HFF-Myc (cell line): ENCODE measurements at regions not wholly inside any gene's neighbourhood (a gene's known extent, or its start where the extent isn't known, plus 50 kb on each side); places are given as distances from the start of the nearest gene placed in this dataset.
A peak's percentile ranks its signal among the peaks of the same experiment; 100 is the strongest.
"Not testable (repeated sequence)": the region's sequence is repeated elsewhere in the genome, so short reads cannot be mapped to it uniquely, and the experiment has no call there.

Source experiments
- DNase-seq: peaks from one replicate; pipeline ENCODE4 v3.0.0-alpha.2; 2011; ENCODE audit warnings: low read depth; ENCODE audit errors: extremely low read depth
- H3K4me3 ChIP-seq: replicated peaks from 2 replicates; pipeline ENCODE4 v1.5.1; 2011; ENCODE audit warnings: low read depth, mild to moderate bottlenecking, control low read depth, low read length
- TF ChIP-seq, protein P1 (sequence below): IDR thresholded peaks from 2 replicates; pipeline ENCODE4 v1.5.1; 2012; ENCODE audit warnings: mild to moderate bottlenecking, low read depth, low read length, control low read depth; ENCODE audit errors: missing control alignments

DNA sequence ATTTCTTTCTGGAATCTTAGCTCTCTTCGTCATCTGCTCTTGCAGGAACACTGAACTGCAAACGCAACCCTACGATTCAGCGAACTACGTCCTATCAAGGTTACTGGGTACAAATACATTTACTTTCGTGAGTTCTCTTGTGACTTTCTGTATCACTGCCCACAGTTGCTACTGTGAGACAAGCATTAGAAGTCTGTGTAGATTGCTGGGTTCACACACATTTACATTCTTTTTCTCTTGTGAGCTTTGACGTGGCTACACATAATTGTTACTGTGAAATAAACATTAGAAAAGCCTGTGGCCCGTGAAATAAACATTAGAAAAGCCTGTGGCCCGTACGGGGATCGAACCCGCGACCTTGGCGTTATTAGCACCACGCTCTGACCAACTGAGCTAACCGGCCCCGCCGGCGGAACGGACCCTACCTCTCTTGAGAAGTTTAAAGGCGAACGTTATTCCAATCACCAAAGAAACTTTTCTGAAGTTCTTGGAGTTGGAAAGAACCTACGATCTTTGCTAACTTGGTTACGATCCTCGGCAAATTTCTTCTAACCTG, 61.2 kb upstream of the ZNF322 start:
- not testable (repeated sequence) for DNase-seq

DNA sequence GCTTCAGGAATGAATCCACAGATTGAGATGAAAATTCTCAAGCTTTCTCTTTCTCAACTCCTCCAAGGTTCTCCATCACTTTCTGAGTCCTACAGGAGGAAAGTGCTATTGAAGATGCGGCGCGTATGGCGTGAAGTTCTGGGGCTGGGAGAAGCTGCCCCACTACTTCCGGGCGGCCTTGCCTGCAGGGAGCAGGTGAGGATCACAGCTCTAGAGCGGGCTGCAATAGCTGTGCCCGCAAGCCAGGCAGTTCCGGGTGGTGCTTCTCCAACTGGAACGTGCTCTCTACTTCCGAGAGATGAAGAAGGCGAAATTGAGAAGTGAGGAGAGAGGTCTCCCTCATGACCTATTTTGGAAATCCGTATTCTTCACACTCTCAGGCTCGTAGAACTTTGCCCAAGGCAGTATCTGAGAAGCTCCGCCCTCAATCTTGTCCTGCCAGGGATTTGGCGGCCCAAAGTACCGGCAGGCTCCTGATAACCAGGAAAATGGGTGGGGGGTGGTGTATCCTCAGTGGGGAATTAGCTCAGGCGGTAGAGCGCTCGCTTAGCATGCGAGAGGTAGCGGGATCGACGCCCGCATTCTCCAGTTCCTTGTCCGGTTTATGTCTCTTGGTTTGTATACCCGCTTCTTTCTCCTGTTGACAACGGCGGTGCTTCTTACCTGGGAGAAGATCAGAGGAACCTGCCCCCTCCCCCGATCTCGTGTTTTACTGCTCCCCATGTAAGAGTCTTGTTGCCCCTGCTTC, 70.6 kb upstream of the ZNF322 start:
- DNase-seq, H3K4me3 ChIP-seq: not testable (repeated sequence)

More for the DNA sequence above, 61.2 kb upstream of the ZNF322 start:
- not testable (repeated sequence) for H3K4me3 ChIP-seq

DNA sequence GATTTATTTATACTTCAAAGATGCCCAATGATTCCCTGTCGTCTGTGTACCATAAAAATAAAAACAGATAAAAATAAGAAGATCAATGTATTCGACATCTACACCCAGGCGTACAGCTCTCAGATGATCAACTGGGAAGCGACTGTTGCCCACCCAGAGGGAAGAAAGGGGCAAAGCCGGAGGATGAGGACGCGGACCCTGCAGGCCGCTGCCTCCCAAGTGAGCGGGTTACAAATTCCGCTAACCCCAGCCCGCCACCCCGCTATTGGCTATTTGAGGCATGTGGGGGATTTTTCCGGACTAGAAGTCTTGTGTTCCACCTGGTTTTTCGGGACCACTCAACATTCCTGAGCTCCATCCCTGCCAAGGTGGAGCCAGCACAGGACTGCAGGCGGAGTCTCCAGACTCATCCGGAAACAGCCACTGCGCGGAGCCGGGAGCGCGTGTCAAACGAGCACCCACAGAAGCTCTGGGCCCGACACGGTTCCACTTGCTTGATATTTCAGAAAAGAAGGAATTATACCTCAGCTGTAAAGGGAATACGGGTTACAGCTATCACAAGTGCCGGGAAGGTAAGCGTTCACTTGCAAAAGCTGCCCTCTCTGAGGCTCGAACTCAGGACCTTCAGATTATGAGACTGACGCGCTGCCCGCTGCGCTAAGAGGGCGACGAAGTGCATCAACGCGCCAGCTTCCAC, 75.4 kb upstream of the ZNF322 start:
- not testable (repeated sequence) for H3K4me3 ChIP-seq

DNA sequence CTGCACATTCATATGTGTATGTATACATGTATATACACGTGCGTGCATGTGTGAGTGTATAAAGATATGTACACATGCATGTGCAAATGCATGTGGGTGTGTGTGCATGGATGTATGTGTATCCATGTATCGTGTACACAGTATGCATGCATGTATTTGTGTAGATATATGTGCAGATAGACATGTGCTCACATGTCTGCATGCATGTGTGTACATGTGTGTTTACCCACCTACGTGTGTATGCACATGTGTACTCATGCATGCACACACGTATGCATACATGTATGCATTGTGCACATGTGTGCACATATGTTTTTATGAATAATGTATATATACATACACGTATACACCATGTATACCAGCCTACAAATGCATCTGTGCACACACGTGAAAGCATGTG, 80.3 kb upstream of the ZNF322 start:
- no peak overlapping the region for H3K4me3 ChIP-seq
- TF ChIP-seq, protein P1, sequence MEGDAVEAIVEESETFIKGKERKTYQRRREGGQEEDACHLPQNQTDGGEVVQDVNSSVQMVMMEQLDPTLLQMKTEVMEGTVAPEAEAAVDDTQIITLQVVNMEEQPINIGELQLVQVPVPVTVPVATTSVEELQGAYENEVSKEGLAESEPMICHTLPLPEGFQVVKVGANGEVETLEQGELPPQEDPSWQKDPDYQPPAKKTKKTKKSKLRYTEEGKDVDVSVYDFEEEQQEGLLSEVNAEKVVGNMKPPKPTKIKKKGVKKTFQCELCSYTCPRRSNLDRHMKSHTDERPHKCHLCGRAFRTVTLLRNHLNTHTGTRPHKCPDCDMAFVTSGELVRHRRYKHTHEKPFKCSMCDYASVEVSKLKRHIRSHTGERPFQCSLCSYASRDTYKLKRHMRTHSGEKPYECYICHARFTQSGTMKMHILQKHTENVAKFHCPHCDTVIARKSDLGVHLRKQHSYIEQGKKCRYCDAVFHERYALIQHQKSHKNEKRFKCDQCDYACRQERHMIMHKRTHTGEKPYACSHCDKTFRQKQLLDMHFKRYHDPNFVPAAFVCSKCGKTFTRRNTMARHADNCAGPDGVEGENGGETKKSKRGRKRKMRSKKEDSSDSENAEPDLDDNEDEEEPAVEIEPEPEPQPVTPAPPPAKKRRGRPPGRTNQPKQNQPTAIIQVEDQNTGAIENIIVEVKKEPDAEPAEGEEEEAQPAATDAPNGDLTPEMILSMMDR: no peak
- no peak for DNase-seq

More for the DNA sequence above, 75.4 kb upstream of the ZNF322 start:
- not testable (repeated sequence) for DNase-seq

DNA sequence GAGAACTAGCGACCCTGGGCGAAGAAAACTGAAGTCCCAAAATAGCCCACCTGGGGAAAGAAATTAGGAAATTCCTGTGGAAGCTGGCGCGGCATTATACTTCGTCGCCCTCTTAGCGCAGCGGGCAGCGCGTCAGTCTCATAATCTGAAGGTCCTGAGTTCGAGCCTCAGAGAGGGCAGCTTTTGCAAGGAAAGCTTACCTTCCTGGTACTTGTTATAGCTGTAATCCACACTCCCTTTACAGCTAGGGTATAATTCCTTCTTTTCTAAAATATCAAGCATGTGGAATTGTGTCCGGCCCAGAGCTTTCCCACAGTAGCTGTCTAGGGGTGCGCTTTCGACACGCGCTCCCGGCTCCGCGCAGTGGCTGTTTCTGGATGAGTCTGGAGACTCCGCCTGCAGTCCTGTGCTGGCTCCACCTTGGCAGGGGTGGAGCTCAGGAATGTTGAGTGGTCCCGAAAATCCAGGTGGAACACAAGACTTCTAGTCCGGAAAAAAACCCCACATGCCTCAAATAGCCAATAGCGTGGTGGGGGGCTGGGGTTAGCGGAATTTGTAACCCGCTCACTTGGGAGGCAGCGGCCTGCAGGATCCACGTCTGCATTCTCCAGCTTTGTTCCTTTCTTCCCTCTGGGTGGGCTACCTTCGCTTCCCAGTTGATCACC, 83.7 kb upstream of the ZNF322 start:
- DNase-seq: peak; percentile 77
- peak overlapping the region; percentile 45 for H3K4me3 ChIP-seq

DNA sequence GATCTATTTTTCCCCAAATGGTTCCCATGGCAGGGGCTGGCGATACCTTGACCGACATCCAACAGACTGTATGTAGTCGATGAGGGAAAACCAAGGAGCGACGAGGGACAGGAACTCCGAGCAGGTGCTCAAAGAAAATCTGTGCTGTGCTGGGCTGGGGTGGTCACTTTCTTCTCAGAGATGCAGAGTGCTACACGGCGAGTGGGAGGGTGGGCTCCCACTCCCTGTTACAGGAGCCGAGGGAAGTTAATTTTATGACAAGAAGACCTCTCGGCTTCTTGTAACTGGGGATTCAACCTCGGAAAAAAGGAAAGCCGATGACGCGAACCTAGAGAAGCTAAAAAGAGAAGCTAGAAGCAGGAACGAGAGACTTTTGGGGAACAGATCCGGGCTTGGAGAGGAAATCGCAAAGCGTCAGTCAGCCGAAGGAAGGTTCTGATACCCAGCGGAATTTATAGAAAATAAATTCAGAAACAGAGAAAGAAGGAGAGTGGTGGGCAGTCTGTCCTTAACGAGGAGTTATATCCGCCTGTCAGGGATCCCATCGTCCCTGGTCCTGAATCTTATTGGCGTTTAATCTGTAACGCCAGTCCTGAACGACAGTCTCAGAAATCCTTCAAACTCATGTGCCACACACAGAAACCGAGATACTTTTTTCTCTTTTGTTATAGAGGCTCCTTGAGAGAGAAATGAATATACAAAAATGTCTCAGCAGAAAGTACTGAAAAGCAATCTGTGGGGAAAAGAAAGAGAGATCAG, 84.6 kb upstream of the ZNF322 start:
- no peak for DNase-seq
- TF ChIP-seq, protein P1: no peak

More for the DNA sequence above, 83.7 kb upstream of the ZNF322 start:
- TF ChIP-seq, protein P1: no peak

DNA sequence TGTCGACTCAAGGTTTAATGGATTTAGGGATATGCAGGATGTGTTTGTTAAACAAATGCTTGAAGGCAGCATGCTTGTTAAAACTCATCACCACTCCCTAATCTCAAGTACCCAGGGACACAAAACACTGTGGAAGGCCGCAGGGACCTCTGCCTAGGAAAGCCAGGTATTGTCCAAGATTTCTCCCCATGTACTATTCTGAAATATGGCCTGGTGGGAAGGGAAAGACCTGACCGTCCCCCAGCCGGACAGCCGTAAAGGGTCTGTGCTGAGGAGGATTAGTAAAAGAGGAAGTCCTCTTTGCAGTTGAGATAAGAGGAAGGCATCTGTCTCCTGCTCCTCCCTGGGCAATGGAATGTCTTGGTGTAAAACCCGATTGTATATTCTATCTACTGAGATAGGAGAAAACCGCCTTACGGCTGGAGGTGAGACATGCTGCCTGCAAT, 85.3 kb upstream of the ZNF322 start:
- DNase-seq, H3K4me3 ChIP-seq: not testable (repeated sequence)

More for the DNA sequence above, 84.6 kb upstream of the ZNF322 start:
- peak overlapping the region; percentile 45 for H3K4me3 ChIP-seq

DNA sequence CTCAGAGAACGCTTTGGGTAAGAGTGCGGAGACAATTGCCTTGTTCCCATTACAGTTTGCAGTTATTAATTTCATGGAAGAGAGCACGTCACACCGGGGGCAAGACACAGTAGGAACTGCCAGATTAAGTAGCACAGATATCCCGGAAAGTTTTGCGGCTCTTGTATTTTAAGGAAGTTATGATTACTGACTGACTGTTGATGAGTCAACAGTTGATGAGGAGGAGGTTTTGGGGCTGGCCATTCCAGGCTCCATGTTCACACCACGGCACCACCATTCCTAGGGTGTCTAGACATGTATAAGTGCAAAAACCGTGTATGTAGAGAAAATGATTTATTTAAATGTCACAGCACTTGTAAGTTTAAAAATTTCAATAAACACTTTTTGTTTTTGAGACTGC, 86.4 kb upstream of the ZNF322 start:
- not testable (repeated sequence) for H3K4me3 ChIP-seq, DNase-seq

DNA sequence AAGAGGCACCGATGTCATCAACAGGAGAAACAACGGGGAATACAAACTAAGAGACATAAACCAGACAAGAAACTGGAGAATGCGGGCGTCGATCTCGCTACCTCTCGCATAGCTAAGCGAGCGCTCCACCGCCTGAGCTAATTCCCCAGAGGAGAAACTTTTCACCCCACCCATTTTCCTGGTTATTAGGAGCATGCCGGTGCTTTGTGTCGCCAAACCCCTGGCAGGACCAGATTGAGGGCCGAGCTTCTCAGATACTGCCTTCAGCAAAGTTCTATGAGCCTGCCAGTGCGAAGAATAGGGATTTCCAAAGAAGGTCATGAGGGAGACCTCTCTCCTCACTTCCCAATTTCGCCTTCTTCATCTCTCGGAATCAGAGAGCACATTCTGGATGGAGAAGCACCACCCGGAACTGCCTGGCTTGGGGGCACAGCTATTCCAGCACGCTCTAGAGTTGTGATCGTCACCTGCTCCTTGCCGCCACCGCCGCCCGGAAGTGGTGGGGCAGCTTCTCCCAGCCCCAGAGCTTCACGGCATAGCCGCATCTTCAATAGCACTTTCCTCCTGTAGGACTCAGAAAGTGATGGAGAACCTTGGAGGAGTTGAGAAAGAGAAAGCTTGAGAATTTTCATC, 89.7 kb upstream of the ZNF322 start:
- DNase-seq: not testable (repeated sequence)
- peak overlapping the region; percentile 11 for H3K4me3 ChIP-seq

DNA sequence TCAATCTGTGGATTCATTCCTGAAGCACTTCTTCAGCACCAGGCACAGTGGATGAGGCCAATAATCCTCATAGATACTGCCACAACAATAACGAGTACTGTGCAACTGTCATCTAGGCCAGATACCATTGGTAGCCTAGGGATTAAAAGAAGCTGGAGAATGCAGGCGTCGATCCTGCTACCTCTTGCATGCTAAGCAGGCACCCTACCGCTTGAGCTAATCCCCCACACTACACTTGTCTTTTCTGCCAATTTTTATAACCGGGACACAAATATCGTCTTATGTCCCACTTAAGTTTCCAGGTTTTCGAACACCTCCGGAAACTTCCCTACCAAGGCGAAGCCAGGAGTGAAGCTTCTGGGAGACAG, 90.2 kb upstream of the ZNF322 start:
- DNase-seq, H3K4me3 ChIP-seq: not testable (repeated sequence)
